ENCODE measurements at regions not wholly inside any gene's neighbourhood (a gene's known extent, or its start where the extent isn't known, plus 50 kb on each side); places are given as distances from the start of the nearest gene placed in this dataset.

GRCh38 chr5:62684310-62684709, 105.7 kb downstream of the LRRC70 start:
- H3K4me3 Mint-ChIP-seq (ENCODE audit: unreplicated experiment) = no peak overlapping the region
- no peaks in the 10 kb centered on the region for H3K4me1 Mint-ChIP-seq (ENCODE audit: low read depth, unreplicated experiment)
- H3K9me3 Mint-ChIP-seq (ENCODE audit: unreplicated experiment) = no peaks in the 10 kb centered on the region
- no peak for TF ChIP-seq CTCF (IDR thresholded peaks at IDR 0.05; ENCODE audit: partially characterized antibody, unreplicated experiment)
- H3K27me3 Mint-ChIP-seq (ENCODE audit: unreplicated experiment) = no peaks in the 10 kb centered on the region
- H3K36me3 Mint-ChIP-seq (ENCODE audit: unreplicated experiment) = no peaks in the 10 kb centered on the region
- no peak for DNase-seq
- H3K27ac Mint-ChIP-seq (ENCODE audit: unreplicated experiment) = no peak overlapping the region

- Mint-ChIP-seq H3K27me3 (ENCODE audit: unreplicated experiment) (no peaks in the 10 kb centered on the region), H3K9me3 (ENCODE audit: unreplicated experiment) (peaks cover 4% of the 10 kb centered on the region), H3K36me3 (ENCODE audit: unreplicated experiment) (peaks cover 6% of the 10 kb centered on the region), H3K27ac (ENCODE audit: unreplicated experiment) (no peak overlapping the region), H3K4me3 (ENCODE audit: unreplicated experiment) (no peak overlapping the region), H3K4me1 (ENCODE audit: low read depth, unreplicated experiment) (no peaks in the 10 kb centered on the region)
- no peak for TF ChIP-seq CTCF (IDR thresholded peaks at IDR 0.05; ENCODE audit: partially characterized antibody, unreplicated experiment)
- no peak for DNase-seq
These were observed 103.4 kb downstream of the LRRC70 start for GRCh38 chr5:62682059-62682458.

- Mint-ChIP-seq H3K27ac (ENCODE audit: unreplicated experiment) (no peak overlapping the region), H3K4me1 (ENCODE audit: low read depth, unreplicated experiment) (no peaks in the 10 kb centered on the region), H3K4me3 (ENCODE audit: unreplicated experiment) (no peak overlapping the region), H3K27me3 (ENCODE audit: unreplicated experiment) (no peaks in the 10 kb centered on the region), H3K9me3 (ENCODE audit: unreplicated experiment) (peaks cover 5% of the 10 kb centered on the region), H3K36me3 (ENCODE audit: unreplicated experiment) (peaks cover 6% of the 10 kb centered on the region)
- no peak for TF ChIP-seq CTCF (IDR thresholded peaks at IDR 0.05; ENCODE audit: partially characterized antibody, unreplicated experiment)
- DNase-seq = no peak
These were observed 102.7 kb downstream of the LRRC70 start for GRCh38 chr5:62681117-62681850.

- H3K9me3 Mint-ChIP-seq (ENCODE audit: unreplicated experiment) = peaks cover 5% of the 10 kb centered on the region
- H3K27me3 Mint-ChIP-seq (ENCODE audit: unreplicated experiment) = no peaks in the 10 kb centered on the region
- H3K4me1 Mint-ChIP-seq (ENCODE audit: low read depth, unreplicated experiment) = no peaks in the 10 kb centered on the region
- no peak overlapping the region for H3K4me3 Mint-ChIP-seq (ENCODE audit: unreplicated experiment)
- H3K36me3 Mint-ChIP-seq (ENCODE audit: unreplicated experiment) = peaks cover 6% of the 10 kb centered on the region
- H3K27ac Mint-ChIP-seq (ENCODE audit: unreplicated experiment) = no peak overlapping the region
- no peak for TF ChIP-seq CTCF (IDR thresholded peaks at IDR 0.05; ENCODE audit: partially characterized antibody, unreplicated experiment)
- DNase-seq = no peak
These were observed 101.5 kb downstream of the LRRC70 start for GRCh38 chr5:62680121-62680520.

All from glutamatergic neuron (in vitro differentiated cells).